GM12878 (cell line): ENCODE measurements at regions not wholly inside any gene's neighbourhood (a gene's known extent, or its start where the extent isn't known, plus 50 kb on each side); places are given as distances from the start of the nearest gene placed in this dataset.

Experiments
- BCL11A ChIP-seq: IDR thresholded peaks from 2 replicates; pipeline ENCODE4 v1.6.1; 2011; ENCODE audit warnings: low read depth, low read length
- CHD4 ChIP-seq: fragments of 200-600 bp; sonication (generic); IDR thresholded peaks from 2 replicates; pipeline ENCODE4 v1.6.1; 2016; ENCODE audit warnings: mild to moderate bottlenecking
- ELK1 ChIP-seq: IDR thresholded peaks from 2 replicates; pipeline ENCODE4 v1.6.1; 2012; ENCODE audit warnings: low read depth, low read length, improper control_type of control experiment
- GABPA ChIP-seq: IDR thresholded peaks from 2 replicates; pipeline ENCODE4 v1.6.1; 2014; ENCODE audit warnings: antibody characterized with exemption, low read depth, mild to moderate bottlenecking, inconsistent platforms
- HDAC2 ChIP-seq: fragments of 200-600 bp; sonication (generic); IDR thresholded peaks from 2 replicates; pipeline ENCODE4 v1.6.1; 2017
- LARP7 ChIP-seq: fragments of 450-650 bp; IDR thresholded peaks from 2 replicates; pipeline ENCODE4 v1.6.1; 2017; ENCODE audit warnings: mild to moderate bottlenecking
- MEF2A ChIP-seq: IDR thresholded peaks from 2 replicates; pipeline ENCODE4 v1.6.1; 2011; ENCODE audit warnings: low read depth, mild to moderate bottlenecking, low read length, moderate library complexity; ENCODE audit not compliant: insufficient read depth
- PRDM15 ChIP-seq: fragments of 450-650 bp; formaldehyde crosslinking; IDR thresholded peaks from 2 replicates; pipeline ENCODE4 v1.4.0; 2020; ENCODE audit warnings: mild to moderate bottlenecking, moderate library complexity
- RB1 ChIP-seq: fragments of 450-650 bp; formaldehyde crosslinking; IDR thresholded peaks from 2 replicates; pipeline ENCODE4 v1.6.1; 2017; ENCODE audit warnings: mild to moderate bottlenecking, borderline replicate concordance
- SKIL ChIP-seq: fragments of 450-650 bp; IDR thresholded peaks from 2 replicates; pipeline ENCODE4 v1.6.1; 2017; ENCODE audit warnings: mild to moderate bottlenecking, low read depth, inconsistent platforms; ENCODE audit not compliant: poor library complexity, severe bottlenecking
- SMC3 ChIP-seq: IDR thresholded peaks from 2 replicates; pipeline ENCODE4 v1.6.1; 2011; ENCODE audit warnings: low read length, improper control_type of control experiment, borderline replicate concordance
- SUZ12 ChIP-seq: fragments of 200-600 bp; sonication (generic); IDR thresholded peaks from one replicate; pipeline ENCODE4 v1.6.1; 2018; ENCODE audit warnings: antibody characterized with exemption, mild to moderate bottlenecking; ENCODE audit not compliant: unreplicated experiment
- ZNF592 ChIP-seq: fragments of 450-650 bp; IDR thresholded peaks from 2 replicates; pipeline ENCODE4 v1.6.1; 2017; ENCODE audit warnings: mild to moderate bottlenecking, moderate library complexity
- TF ChIP-seq, protein P1 (sequence below): IDR thresholded peaks from 2 replicates; pipeline ENCODE4 v1.6.1; 2011; ENCODE audit warnings: low read depth, mild to moderate bottlenecking, low read length, moderate library complexity, borderline replicate concordance; ENCODE audit errors: extremely low read depth
- TF ChIP-seq, protein P2 (sequence below): IDR thresholded peaks from 2 replicates; pipeline ENCODE4 v1.6.1; 2011; ENCODE audit warnings: borderline replicate concordance, low read depth, mild to moderate bottlenecking, moderate library complexity, mixed read lengths, low read length; ENCODE audit not compliant: insufficient read depth; ENCODE audit errors: extremely low read length

DNA sequence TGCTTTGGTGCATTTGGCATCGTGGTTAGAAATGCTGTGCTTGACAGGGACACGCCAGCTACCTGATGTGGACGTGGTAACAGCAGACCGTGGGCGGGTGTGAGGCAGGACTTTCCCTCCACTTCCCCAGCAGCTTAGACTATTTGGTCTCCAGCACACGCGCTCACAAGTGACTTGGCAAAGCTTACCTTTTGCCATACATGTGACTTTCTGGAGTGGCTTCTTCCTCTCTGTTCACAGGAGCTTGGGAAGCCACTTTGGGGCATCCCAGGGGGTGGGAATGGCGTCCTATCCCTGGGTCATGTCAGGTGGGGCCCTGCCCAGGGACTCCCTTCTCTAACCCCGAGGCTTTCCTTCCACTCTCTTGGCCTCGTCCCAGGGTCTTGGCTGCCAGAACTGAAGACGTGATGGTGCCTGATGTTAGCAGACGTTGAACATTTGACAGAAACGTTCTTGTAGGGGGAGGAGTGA lies 228.7 kb upstream of the KLF6 start (continued):
- TF ChIP-seq ZNF592 (no peak), HDAC2 (no peak), PRDM15 (CRISPR knock-in tag) (no peak), GABPA (no peak), BCL11A (peak; percentile 65; the same call in 1 of the 2 replicates), SUZ12 (no peak), LARP7 (no peak; the same call in 1 of the 2 replicates), MEF2A (no peak), RB1 (no peak), ELK1 (no peak), SKIL (peak; percentile 76), SMC3 (no peak), CHD4 (no peak)
- TF ChIP-seq, protein P1, sequence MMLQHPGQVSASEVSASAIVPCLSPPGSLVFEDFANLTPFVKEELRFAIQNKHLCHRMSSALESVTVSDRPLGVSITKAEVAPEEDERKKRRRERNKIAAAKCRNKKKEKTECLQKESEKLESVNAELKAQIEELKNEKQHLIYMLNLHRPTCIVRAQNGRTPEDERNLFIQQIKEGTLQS = no peak
- TF ChIP-seq, protein P2, sequence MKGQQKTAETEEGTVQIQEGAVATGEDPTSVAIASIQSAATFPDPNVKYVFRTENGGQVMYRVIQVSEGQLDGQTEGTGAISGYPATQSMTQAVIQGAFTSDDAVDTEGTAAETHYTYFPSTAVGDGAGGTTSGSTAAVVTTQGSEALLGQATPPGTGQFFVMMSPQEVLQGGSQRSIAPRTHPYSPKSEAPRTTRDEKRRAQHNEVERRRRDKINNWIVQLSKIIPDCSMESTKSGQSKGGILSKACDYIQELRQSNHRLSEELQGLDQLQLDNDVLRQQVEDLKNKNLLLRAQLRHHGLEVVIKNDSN = no peak
